Activated T-cell treated with anti-CD3 and anti-CD28 coated beads for 48 hours (primary cell): ENCODE measurements at regions not wholly inside any gene's neighbourhood (a gene's known extent, or its start where the extent isn't known, plus 50 kb on each side); places are given as distances from the start of the nearest gene placed in this dataset.
"Not testable (repeated sequence)": the region's sequence is repeated elsewhere in the genome, so short reads cannot be mapped to it uniquely, and the experiment has no call there.

Source experiments
- DNase-seq: peaks from one replicate; pipeline ENCODE4 v3.0.0-alpha.2; 2020; ENCODE audit warnings: low read depth

GRCh38 chr3:140870351-140870750, 71.3 kb upstream of the SLC25A36 start:
- DNase-seq, result no peak

- DNase-seq, result no peak
Observed at GRCh38 chr3:140871022-140871421, 70.6 kb upstream of the SLC25A36 start.

- DNase-seq, result not testable (repeated sequence)
Observed at GRCh38 chr3:140872165-140872564, 69.5 kb upstream of the SLC25A36 start.

GRCh38 chr3:140883428-140884040, 58.1 kb upstream of the SLC25A36 start:
- no peak for DNase-seq

- DNase-seq, result not testable (repeated sequence)
Observed at GRCh38 chr3:140885697-140886096, 55.9 kb upstream of the SLC25A36 start.
